K562 (cell line): ENCODE measurements at regions not wholly inside any gene's neighbourhood (a gene's known extent, or its start where the extent isn't known, plus 50 kb on each side); places are given as distances from the start of the nearest gene placed in this dataset.

Experiments used
- BCOR ChIP-seq: fragments of 450-650 bp; IDR thresholded peaks from 2 replicates; pipeline ENCODE4 v1.6.1; 2016
- ILF3 ChIP-seq: fragments of 450-650 bp; IDR thresholded peaks from 2 replicates; pipeline ENCODE4 v1.6.1; 2018; ENCODE audit warnings: antibody characterized with exemption, mild to moderate bottlenecking, moderate library complexity, borderline replicate concordance
- PTBP1 ChIP-seq: fragments of 200-400 bp; formaldehyde crosslinking; IDR thresholded peaks from 2 replicates; pipeline ENCODE4 v1.6.1; 2017; ENCODE audit warnings: low read depth, low read length
- RBM34 ChIP-seq: fragments of 200-400 bp; formaldehyde crosslinking; IDR thresholded peaks from 2 replicates; pipeline ENCODE4 v1.6.1; 2018; ENCODE audit warnings: low read length, borderline replicate concordance; ENCODE audit not compliant: insufficient read depth
- SIN3B ChIP-seq: fragments of 450-650 bp; IDR thresholded peaks from 2 replicates; pipeline ENCODE4 v1.6.1; 2017; ENCODE audit warnings: low read depth, mild to moderate bottlenecking, moderate library complexity
- SMARCE1 ChIP-seq: fragments of 450-650 bp; IDR thresholded peaks from 2 replicates; pipeline ENCODE4 v1.7.1; 2016; ENCODE audit warnings: mild to moderate bottlenecking
- ZNF165 ChIP-seq: fragments of 250-450 bp; sonication (Bioruptor Pico); IDR thresholded peaks from 2 replicates; pipeline ENCODE4 v1.4.0; 2020; ENCODE audit warnings: borderline replicate concordance
- ZNF707 ChIP-seq: fragments of 250-450 bp; sonication (Bioruptor Pico); conservative IDR thresholded peaks from 2 replicates; pipeline ENCODE4 v1.8.0; 2022; ENCODE audit warnings: inconsistent platforms, mild to moderate bottlenecking, moderate library complexity
- TF ChIP-seq, protein P1 (sequence below), 3 experiments: fragments of 200-800 bp in 1 of 3; sonication (Bioruptor generic) in 1 of 3; sonication (generic) in 1 of 3; formaldehyde crosslinking in 1 of 3; IDR thresholded peaks; 2 replicates each; pipeline versions ENCODE4 v1.6.1 to v1.8.0; 2016 to 2022; ENCODE audit warnings: mild to moderate bottlenecking in 2 of 3, missing compliant biosample characterization in 2 of 3, missing genetic modification characterization in 2 of 3, missing genetic modification reagents in 1 of 3
- TF ChIP-seq, protein P2 (sequence below): fragments of 250-450 bp; sonication (Bioruptor Pico); IDR thresholded peaks from 2 replicates; pipeline ENCODE4 v1.4.0; 2020
- TF ChIP-seq, protein P3 (sequence below): sonication (generic); formaldehyde crosslinking; IDR thresholded peaks from 2 replicates; pipeline ENCODE4 v1.8.0; 2022; ENCODE audit warnings: missing genetic modification reagents, mild to moderate bottlenecking, moderate library complexity, borderline replicate concordance
- TF ChIP-seq, protein P4 (sequence below): IDR thresholded peaks from 3 replicates; pipeline ENCODE4 v1.6.1; 2011; ENCODE audit warnings: borderline replicate concordance, mild to moderate bottlenecking; ENCODE audit not compliant: insufficient read length, insufficient read depth
- TF ChIP-seq, protein P5 (sequence below), 2 experiments: fragments of 450-650 bp in 1 of 2; IDR thresholded peaks; 2 replicates each; pipeline ENCODE4 v1.6.1; 2011 to 2017; ENCODE audit warnings: low read depth in 2 of 2, antibody characterized with exemption in 1 of 2, borderline replicate concordance in 1 of 2, low read length in 1 of 2, mild to moderate bottlenecking in 1 of 2, mixed read lengths in 1 of 2; ENCODE audit not compliant: control insufficient read depth in 1 of 2

DNA sequence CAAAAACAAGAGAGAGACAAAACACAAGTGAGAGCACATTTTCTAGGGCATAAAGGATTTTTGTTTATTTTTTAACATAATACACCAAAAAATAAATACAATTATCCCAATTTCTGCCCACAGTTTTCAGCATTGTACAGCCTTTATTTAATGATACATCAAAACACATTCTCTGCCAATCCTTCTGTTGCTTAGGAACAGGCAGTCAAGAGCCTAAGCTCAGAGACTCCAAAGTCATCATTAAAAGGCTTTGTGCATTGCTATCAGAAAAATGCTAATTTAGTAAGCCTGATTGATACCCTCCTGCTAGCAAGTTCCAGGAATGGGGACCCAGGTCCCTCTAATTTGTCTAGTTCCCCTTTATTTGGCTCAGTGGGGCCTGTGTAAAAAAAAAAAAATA, 536.5 kb downstream of the RPS29 start (continued):
- TF ChIP-seq, protein P1, sequence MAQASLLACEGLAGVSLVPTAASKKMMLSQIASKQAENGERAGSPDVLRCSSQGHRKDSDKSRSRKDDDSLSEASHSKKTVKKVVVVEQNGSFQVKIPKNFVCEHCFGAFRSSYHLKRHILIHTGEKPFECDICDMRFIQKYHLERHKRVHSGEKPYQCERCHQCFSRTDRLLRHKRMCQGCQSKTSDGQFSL (CRISPR knock-in tag; IDR thresholded peaks at IDR 0.05): no peak
- TF ChIP-seq, protein P1 (tag; IDR thresholded peaks at IDR 0.05): no peak
- no peak for TF ChIP-seq ZNF707 (CRISPR knock-in tag)
- no peak for TF ChIP-seq SIN3B
- TF ChIP-seq ILF3: no peak
- no peak for TF ChIP-seq ZNF165 (CRISPR knock-in tag)
- TF ChIP-seq RBM34: no peak
- TF ChIP-seq, protein P2, sequence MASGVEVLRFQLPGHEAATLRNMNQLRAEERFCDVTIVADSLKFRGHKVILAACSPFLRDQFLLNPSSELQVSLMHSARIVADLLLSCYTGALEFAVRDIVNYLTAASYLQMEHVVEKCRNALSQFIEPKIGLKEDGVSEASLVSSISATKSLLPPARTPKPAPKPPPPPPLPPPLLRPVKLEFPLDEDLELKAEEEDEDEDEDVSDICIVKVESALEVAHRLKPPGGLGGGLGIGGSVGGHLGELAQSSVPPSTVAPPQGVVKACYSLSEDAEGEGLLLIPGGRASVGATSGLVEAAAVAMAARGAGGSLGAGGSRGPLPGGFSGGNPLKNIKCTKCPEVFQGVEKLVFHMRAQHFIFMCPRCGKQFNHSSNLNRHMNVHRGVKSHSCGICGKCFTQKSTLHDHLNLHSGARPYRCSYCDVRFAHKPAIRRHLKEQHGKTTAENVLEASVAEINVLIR: no peak
- TF ChIP-seq, protein P3, sequence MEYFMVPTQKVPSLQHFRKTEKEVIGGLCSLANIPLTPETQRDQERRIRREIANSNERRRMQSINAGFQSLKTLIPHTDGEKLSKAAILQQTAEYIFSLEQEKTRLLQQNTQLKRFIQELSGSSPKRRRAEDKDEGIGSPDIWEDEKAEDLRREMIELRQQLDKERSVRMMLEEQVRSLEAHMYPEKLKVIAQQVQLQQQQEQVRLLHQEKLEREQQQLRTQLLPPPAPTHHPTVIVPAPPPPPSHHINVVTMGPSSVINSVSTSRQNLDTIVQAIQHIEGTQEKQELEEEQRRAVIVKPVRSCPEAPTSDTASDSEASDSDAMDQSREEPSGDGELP: no peak
- TF ChIP-seq, protein P4, sequence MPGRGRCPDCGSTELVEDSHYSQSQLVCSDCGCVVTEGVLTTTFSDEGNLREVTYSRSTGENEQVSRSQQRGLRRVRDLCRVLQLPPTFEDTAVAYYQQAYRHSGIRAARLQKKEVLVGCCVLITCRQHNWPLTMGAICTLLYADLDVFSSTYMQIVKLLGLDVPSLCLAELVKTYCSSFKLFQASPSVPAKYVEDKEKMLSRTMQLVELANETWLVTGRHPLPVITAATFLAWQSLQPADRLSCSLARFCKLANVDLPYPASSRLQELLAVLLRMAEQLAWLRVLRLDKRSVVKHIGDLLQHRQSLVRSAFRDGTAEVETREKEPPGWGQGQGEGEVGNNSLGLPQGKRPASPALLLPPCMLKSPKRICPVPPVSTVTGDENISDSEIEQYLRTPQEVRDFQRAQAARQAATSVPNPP: no peak
- TF ChIP-seq, protein P5, sequence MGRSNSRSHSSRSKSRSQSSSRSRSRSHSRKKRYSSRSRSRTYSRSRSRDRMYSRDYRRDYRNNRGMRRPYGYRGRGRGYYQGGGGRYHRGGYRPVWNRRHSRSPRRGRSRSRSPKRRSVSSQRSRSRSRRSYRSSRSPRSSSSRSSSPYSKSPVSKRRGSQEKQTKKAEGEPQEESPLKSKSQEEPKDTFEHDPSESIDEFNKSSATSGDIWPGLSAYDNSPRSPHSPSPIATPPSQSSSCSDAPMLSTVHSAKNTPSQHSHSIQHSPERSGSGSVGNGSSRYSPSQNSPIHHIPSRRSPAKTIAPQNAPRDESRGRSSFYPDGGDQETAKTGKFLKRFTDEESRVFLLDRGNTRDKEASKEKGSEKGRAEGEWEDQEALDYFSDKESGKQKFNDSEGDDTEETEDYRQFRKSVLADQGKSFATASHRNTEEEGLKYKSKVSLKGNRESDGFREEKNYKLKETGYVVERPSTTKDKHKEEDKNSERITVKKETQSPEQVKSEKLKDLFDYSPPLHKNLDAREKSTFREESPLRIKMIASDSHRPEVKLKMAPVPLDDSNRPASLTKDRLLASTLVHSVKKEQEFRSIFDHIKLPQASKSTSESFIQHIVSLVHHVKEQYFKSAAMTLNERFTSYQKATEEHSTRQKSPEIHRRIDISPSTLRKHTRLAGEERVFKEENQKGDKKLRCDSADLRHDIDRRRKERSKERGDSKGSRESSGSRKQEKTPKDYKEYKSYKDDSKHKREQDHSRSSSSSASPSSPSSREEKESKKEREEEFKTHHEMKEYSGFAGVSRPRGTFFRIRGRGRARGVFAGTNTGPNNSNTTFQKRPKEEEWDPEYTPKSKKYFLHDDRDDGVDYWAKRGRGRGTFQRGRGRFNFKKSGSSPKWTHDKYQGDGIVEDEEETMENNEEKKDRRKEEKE (IDR thresholded peaks at IDR 0.05; ENCODE audit: borderline replicate concordance in 1 of 2, control insufficient read depth in 1 of 2, low read depth in 2 of 2, low read length in 1 of 2): no peak
- TF ChIP-seq PTBP1: no peak
- TF ChIP-seq SMARCE1: no peak
- TF ChIP-seq BCOR: no peak
- TF ChIP-seq, all 486 proteins: peak for 0
